Lower lobe of right lung (tissue), 2 donors: ENCODE measurements at regions not wholly inside any gene's neighbourhood (a gene's known extent, or its start where the extent isn't known, plus 50 kb on each side); places are given as distances from the start of the nearest gene placed in this dataset.

Experiments
- ATAC-seq, 2 donors: fragments of 200-7000 bp; cut with Tn5 transposase; one replicate each; pipeline ENCODE4 v1.9.1; 2020 to 2022; ENCODE audit warnings: mild to moderate bottlenecking in 2 of 2, moderate library complexity in 2 of 2
- DNase-seq: peaks from one replicate; pipeline ENCODE4 v3.0.0-alpha.2; 2020
- H3K27ac ChIP-seq: fragments of 200-600 bp; one replicate; pipeline ENCODE4 v1.8.0; 2022
- H3K27me3 ChIP-seq: fragments of 200-600 bp; one replicate; pipeline ENCODE4 v1.8.0; 2022; ENCODE audit warnings: low read depth
- H3K36me3 ChIP-seq: fragments of 200-600 bp; one replicate; pipeline ENCODE4 v1.8.0; 2022; ENCODE audit warnings: mild to moderate bottlenecking
- H3K4me1 ChIP-seq: fragments of 200-600 bp; one replicate; pipeline ENCODE4 v1.8.0; 2022
- H3K4me3 ChIP-seq: fragments of 200-600 bp; one replicate; pipeline ENCODE4 v1.8.0; 2022; ENCODE audit warnings: mild to moderate bottlenecking
- H3K9me3 ChIP-seq: fragments of 200-600 bp; one replicate; pipeline ENCODE4 v1.8.0; 2022
- intact Hi-C: fragments of 100-400 bp; cut with DNase I; formaldehyde crosslinking; loops from one replicate; pipeline ENCODE4 v1.11.0; 2022
- TF ChIP-seq, protein P1 (sequence below): fragments of 200-600 bp; IDR thresholded peaks from one replicate; pipeline ENCODE4 v1.8.0; 2022; ENCODE audit warnings: antibody characterized with exemption, mild to moderate bottlenecking
- donor health status: DM: no; HTN: yes; CAD: no; lungs with severe emphysema.

DNA sequence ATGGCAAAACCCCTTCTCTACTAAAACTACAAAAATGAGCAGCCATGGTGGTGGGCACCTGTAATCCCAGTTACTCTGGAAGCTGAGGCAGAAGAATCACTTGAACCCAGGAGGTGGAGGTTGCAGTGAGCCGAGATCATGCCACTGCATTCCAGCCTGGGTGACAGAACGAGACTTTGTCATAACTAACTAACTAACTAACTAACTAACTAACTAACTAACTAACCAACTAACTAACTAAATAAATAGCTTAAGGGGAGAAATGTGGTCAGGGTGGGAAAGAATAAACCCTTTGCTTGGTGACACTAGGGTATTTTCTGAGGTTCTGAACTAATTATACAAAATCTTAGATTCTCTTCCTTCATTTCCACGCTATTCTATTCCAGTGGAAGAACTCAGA lies 184.4 kb upstream of the MEF2C start:
- Histone ChIP-seq H3K27ac (no peak overlapping the region), H3K4me1 (no peaks in the 10 kb centered on the region), H3K36me3 (no peaks in the 10 kb centered on the region), H3K9me3 (no peaks in the 10 kb centered on the region), H3K4me3 (no peak overlapping the region), H3K27me3 (no peaks in the 10 kb centered on the region)
- no peak for ATAC-seq
- intact Hi-C loops = no loop called here
- DNase-seq = no peak
- TF ChIP-seq, protein P1, sequence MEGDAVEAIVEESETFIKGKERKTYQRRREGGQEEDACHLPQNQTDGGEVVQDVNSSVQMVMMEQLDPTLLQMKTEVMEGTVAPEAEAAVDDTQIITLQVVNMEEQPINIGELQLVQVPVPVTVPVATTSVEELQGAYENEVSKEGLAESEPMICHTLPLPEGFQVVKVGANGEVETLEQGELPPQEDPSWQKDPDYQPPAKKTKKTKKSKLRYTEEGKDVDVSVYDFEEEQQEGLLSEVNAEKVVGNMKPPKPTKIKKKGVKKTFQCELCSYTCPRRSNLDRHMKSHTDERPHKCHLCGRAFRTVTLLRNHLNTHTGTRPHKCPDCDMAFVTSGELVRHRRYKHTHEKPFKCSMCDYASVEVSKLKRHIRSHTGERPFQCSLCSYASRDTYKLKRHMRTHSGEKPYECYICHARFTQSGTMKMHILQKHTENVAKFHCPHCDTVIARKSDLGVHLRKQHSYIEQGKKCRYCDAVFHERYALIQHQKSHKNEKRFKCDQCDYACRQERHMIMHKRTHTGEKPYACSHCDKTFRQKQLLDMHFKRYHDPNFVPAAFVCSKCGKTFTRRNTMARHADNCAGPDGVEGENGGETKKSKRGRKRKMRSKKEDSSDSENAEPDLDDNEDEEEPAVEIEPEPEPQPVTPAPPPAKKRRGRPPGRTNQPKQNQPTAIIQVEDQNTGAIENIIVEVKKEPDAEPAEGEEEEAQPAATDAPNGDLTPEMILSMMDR = no peak

- Histone ChIP-seq H3K27ac (no peak overlapping the region), H3K4me1 (no peaks in the 10 kb centered on the region), H3K9me3 (no peaks in the 10 kb centered on the region), H3K4me3 (no peak overlapping the region), H3K27me3 (no peaks in the 10 kb centered on the region), H3K36me3 (no peaks in the 10 kb centered on the region)
- intact Hi-C loops = no loop called here
- DNase-seq (no peak), ATAC-seq (no peak)
- TF ChIP-seq, protein P1 = no peak
Observed at GRCh38 chr5:89065919-89066318, 182.9 kb upstream of the MEF2C start.

DNA sequence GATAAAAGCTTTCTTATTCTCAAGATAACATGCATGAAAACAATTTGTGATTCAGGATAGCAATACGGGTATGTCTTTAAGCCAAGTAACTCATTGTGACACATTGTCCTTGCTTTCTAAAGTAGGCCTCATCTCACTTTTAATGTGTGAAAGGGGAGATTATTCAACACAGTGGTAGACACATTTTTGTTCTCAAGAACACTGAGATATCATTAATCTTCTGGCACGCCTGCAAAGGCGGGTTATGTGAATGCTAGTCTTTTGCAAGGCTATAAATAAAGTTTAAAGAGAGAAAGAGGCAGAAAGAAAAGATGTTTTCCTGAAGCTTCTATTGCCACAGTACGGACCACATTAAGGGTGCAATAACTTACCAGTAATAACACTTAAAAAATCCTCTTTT lies 181.8 kb upstream of the MEF2C start:
- no peak for ATAC-seq
- Histone ChIP-seq H3K27ac (no peak overlapping the region), H3K4me3 (no peak overlapping the region), H3K36me3 (no peaks in the 10 kb centered on the region), H3K27me3 (no peaks in the 10 kb centered on the region), H3K9me3 (no peaks in the 10 kb centered on the region), H3K4me1 (no peaks in the 10 kb centered on the region)
- TF ChIP-seq, protein P1 = no peak
- intact Hi-C loops = no loop called here
- DNase-seq = no peak

DNA sequence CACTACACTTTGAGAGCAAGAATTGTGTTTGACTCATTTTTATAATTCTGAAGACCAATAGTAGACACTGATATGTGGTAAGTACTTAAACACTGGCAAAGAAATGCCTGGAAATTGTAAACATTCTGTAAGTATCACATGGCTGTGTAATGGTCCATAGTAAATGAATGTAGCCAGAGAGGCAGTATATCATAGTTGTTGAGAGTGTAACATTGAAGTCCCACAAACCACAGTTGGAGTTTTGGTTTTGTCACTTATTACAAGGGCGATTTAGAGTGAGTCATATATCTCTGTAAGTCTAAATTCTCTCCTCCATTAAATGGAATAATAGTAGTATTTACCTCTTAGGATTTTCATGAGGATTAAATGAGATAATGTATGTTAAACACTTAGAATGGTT lies 181.1 kb upstream of the MEF2C start:
- H3K36me3 ChIP-seq = no peaks in the 10 kb centered on the region
- ATAC-seq (no peak), DNase-seq (no peak)
- H3K27me3 ChIP-seq = no peaks in the 10 kb centered on the region
- intact Hi-C loops = no loop called here
- no peak overlapping the region for H3K27ac ChIP-seq
- H3K4me1 ChIP-seq = no peaks in the 10 kb centered on the region
- H3K4me3 ChIP-seq = no peak overlapping the region
- no peaks in the 10 kb centered on the region for H3K9me3 ChIP-seq
- TF ChIP-seq, protein P1 = no peak

GRCh38 chr5:89060768-89061167 lies 177.8 kb upstream of the MEF2C start:
- intact Hi-C loops = no loop called here
- Histone ChIP-seq H3K36me3 (no peaks in the 10 kb centered on the region), H3K4me1 (no peaks in the 10 kb centered on the region), H3K27me3 (no peaks in the 10 kb centered on the region), H3K4me3 (no peak overlapping the region), H3K9me3 (no peaks in the 10 kb centered on the region), H3K27ac (no peak overlapping the region)
- no peak for ATAC-seq
- DNase-seq = no peak
- TF ChIP-seq, protein P1 = no peak

GRCh38 chr5:89059274-89059673 lies 176.3 kb upstream of the MEF2C start:
- intact Hi-C loops = no loop called here

More at GRCh38 chr5:89059274-89059673, 176.3 kb upstream of the MEF2C start:
- no peaks in the 10 kb centered on the region for H3K9me3 ChIP-seq
- DNase-seq (no peak), ATAC-seq (no peak)
- H3K4me1 ChIP-seq = no peaks in the 10 kb centered on the region
- no peak overlapping the region for H3K27ac ChIP-seq
- H3K4me3 ChIP-seq = no peak overlapping the region
- TF ChIP-seq, protein P1 = no peak
- no peaks in the 10 kb centered on the region for H3K36me3 ChIP-seq
- H3K27me3 ChIP-seq = no peaks in the 10 kb centered on the region
